CD4-positive, alpha-beta memory T cell (primary cell): ENCODE measurements at regions not wholly inside any gene's neighbourhood (a gene's known extent, or its start where the extent isn't known, plus 50 kb on each side); places are given as distances from the start of the nearest gene placed in this dataset.
A peak's percentile ranks its signal among the peaks of the same experiment; 100 is the strongest.

Source experiments
- CTCF ChIA-PET: fragments of 350-600 bp; sonication (Branson Sonifier 250); formaldehyde crosslinking; loops from one replicate; lab custom pipeline; 2021; ENCODE audit warnings: inconsistent platforms; ENCODE audit not compliant: partially characterized antibody; lab: Charles Lee
- POLR2A ChIA-PET: fragments of 350-600 bp; sonication (Branson Sonifier 250); formaldehyde crosslinking; loops from one replicate; lab custom pipeline; 2021; ENCODE audit not compliant: partially characterized antibody; lab: Charles Lee
- DNase-seq, 5 donors: peaks; one replicate each; pipeline versions ENCODE4 v3.0.0 to v3.0.0-alpha.2; 2020 to 2022; ENCODE audit warnings: mixed read lengths in 1 of 5
- H3K27ac ChIP-seq: one replicate; pipeline ENCODE4 v1.7.0; 2013; ENCODE audit warnings: low read depth, low read length
- H3K27me3 ChIP-seq: 2 replicates; pipeline ENCODE4 v1.7.0; 2013; ENCODE audit warnings: mild to moderate bottlenecking, low read length, moderate library complexity; ENCODE audit not compliant: insufficient read depth
- H3K36me3 ChIP-seq: 2 replicates; pipeline ENCODE4 v1.7.0; 2013; ENCODE audit warnings: mild to moderate bottlenecking, low read length, moderate library complexity; ENCODE audit not compliant: insufficient read depth
- H3K4me1 ChIP-seq: 2 replicates; pipeline ENCODE4 v1.7.0; 2013; ENCODE audit warnings: mild to moderate bottlenecking, low read length, moderate library complexity; ENCODE audit not compliant: insufficient read depth
- H3K4me3 ChIP-seq, 2 donors: one replicate each; pipeline ENCODE4 v1.7.0; 2013; ENCODE audit warnings: low read length in 2 of 2, mild to moderate bottlenecking in 1 of 2
- H3K9me3 ChIP-seq, 2 donors: one replicate each; pipeline ENCODE4 v1.7.0; 2013; ENCODE audit warnings: low read length in 2 of 2, control low read depth in 1 of 2; ENCODE audit not compliant: control insufficient read depth in 1 of 2
- H3K27ac Mint-ChIP-seq, 7 donors: one replicate each; pipeline ENCODE4 v1.8.0; 2020 to 2021; ENCODE audit warnings: mixed read lengths in 7 of 7, mild to moderate bottlenecking in 6 of 7, inconsistent platforms in 3 of 7, moderate library complexity in 3 of 7
- H3K27me3 Mint-ChIP-seq, 2 donors: one replicate each; pipeline ENCODE4 v1.8.0; 2020 to 2021; ENCODE audit warnings: mixed read lengths in 2 of 2
- H3K36me3 Mint-ChIP-seq, 2 donors: one replicate each; pipeline ENCODE4 v1.8.0; 2020 to 2021; ENCODE audit warnings: mixed read lengths in 2 of 2, inconsistent platforms in 1 of 2, mild to moderate bottlenecking in 1 of 2
- H3K4me1 Mint-ChIP-seq, 4 donors: one replicate each; pipeline ENCODE4 v1.8.0; 2020 to 2021; ENCODE audit warnings: mixed read lengths in 4 of 4, mild to moderate bottlenecking in 1 of 4
- H3K4me3 Mint-ChIP-seq, 8 donors: one replicate each; pipeline ENCODE4 v1.8.0; 2020 to 2021; ENCODE audit warnings: mixed read lengths in 8 of 8, mild to moderate bottlenecking in 7 of 8, moderate library complexity in 6 of 8, inconsistent platforms in 3 of 8
- H3K9me3 Mint-ChIP-seq, 8 donors: one replicate each; pipeline ENCODE4 v1.8.0; 2020 to 2021; ENCODE audit warnings: mixed read lengths in 8 of 8, mild to moderate bottlenecking in 5 of 8, inconsistent platforms in 3 of 8, moderate library complexity in 1 of 8
- intact Hi-C: fragments of 100-400 bp; cut with micrococcal nuclease; formaldehyde crosslinking; loops from one replicate; pipeline ENCODE4 v1.15.1; 2023

- intact Hi-C loops = no loop called here
- H3K27me3 Mint-ChIP-seq = peaks cover 4 to 5% of the 10 kb centered on the region in 2 donors
- H3K4me1 ChIP-seq = no peaks in the 10 kb centered on the region
- no peak overlapping the region for H3K27ac Mint-ChIP-seq
- H3K36me3 Mint-ChIP-seq = no peaks in the 10 kb centered on the region
- ChIA-PET CTCF (interaction anchor here (0.9 kb wide), 1 partner anchor 49 kb away, joined by 3 read pairs; no protein-coding TSS in a partner anchor), POLR2A (interaction anchor here (0.6 kb wide), 1 partner anchor 989 kb away, joined by 3 read pairs; no protein-coding TSS in a partner anchor)
- DNase-seq = no peak
- no peak overlapping the region for H3K27ac ChIP-seq
- H3K36me3 ChIP-seq = no peaks in the 10 kb centered on the region
- H3K4me1 Mint-ChIP-seq = peaks cover 0 to 2% (median 0%) of the 10 kb centered on the region in 4 donors
- no peaks in the 10 kb centered on the region for H3K9me3 ChIP-seq
- H3K27me3 ChIP-seq = peaks cover 3% of the 10 kb centered on the region
- no peaks in the 10 kb centered on the region for H3K9me3 Mint-ChIP-seq
- H3K4me3 Mint-ChIP-seq = no peak overlapping the region
- H3K4me3 ChIP-seq = no peak overlapping the region
These were observed 775.6 kb downstream of the GATA3 start for GRCh38 chr10:8830048-8830447.

DNA sequence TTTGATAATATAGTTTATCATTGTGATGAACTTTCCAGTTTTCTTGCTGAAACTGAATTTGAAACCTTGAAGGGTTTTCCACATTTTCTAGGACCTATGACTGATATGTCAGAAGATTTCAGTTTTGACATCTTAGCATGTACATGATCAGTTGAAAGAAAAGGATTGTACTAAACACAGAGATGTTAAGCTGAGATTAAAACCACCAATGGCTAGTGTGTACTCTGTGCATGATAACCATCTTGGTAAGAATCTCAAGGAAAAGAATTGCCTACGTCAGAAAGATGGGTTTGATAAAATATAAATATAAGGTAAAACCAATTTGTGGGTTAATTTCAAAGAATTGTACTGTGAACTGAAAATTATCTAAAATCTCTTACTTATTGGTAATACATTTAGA lies 776.4 kb downstream of the GATA3 start:
- Mint-ChIP-seq H3K27ac (no peak overlapping the region), H3K36me3 (no peaks in the 10 kb centered on the region), H3K4me1 (peaks cover 0 to 2% (median 0%) of the 10 kb centered on the region in 4 donors), H3K4me3 (no peak overlapping the region), H3K27me3 (peaks cover 0 to 4% of the 10 kb centered on the region in 2 donors), H3K9me3 (no peaks in the 10 kb centered on the region)
- Histone ChIP-seq H3K9me3 (no peaks in the 10 kb centered on the region), H3K4me3 (no peak overlapping the region), H3K4me1 (no peaks in the 10 kb centered on the region), H3K27ac (no peak overlapping the region), H3K36me3 (no peaks in the 10 kb centered on the region), H3K27me3 (peaks cover 3% of the 10 kb centered on the region)
- POLR2A ChIA-PET = no interaction called here
- peak in 1 of 5 donors; percentile 17 for DNase-seq
- CTCF ChIA-PET = no interaction called here
- intact Hi-C loops = no loop called here

DNA sequence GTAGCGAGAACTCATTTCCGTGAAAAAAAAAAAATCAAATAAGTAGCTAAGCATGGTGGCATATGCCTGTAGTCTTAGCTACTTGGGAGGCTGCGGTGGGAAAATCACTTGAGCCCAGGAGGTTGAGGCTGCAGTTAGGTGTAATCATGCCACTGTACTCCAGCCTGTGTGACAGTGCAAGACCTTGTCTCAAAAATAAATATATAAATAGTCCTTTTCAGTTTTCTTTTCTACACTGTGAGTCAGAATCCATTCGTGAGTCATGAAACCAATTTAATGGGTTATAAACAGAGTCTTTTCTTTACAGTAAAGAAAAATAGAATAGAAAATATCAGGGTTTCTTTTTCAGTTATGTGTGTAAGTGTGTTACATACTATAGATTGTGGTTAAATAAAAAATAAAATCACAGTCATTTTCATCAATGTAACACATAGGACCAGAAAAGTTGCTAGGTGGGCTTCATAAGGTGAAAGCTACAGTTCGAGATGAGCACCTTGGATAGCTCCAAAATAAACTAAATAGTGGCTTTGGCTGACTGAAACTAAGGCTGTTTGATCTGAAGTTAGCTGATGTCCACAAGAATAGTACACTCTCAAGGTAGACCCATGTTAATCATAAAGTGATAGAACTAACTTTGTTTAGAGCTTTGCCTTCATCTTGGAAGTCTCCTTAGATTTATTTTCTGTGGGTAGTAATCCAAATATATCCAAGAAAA lies 781.1 kb downstream of the GATA3 start:
- intact Hi-C loops = no loop called here
- H3K4me1 Mint-ChIP-seq = peaks cover 0 to 2% (median 0%) of the 10 kb centered on the region in 4 donors
- Histone ChIP-seq H3K27me3 (peaks cover 3% of the 10 kb centered on the region), H3K27ac (no peak overlapping the region), H3K9me3 (no peaks in the 10 kb centered on the region), H3K4me3 (no peak overlapping the region), H3K36me3 (no peaks in the 10 kb centered on the region), H3K4me1 (no peaks in the 10 kb centered on the region)
- ChIA-PET CTCF (no interaction called here), POLR2A (interaction anchor here (0.8 kb wide), 1 partner anchor 11 kb away, joined by 4 read pairs; no protein-coding TSS in a partner anchor)
- no peak for DNase-seq
- H3K27ac Mint-ChIP-seq = no peak overlapping the region
- peaks cover 0 to 4% of the 10 kb centered on the region in 2 donors for H3K36me3 Mint-ChIP-seq
- H3K4me3 Mint-ChIP-seq = no peak overlapping the region
- peaks cover 0 to 6% (median 0%) of the 10 kb centered on the region in 8 donors for H3K9me3 Mint-ChIP-seq
- H3K27me3 Mint-ChIP-seq = peaks cover 3 to 7% of the 10 kb centered on the region in 2 donors

DNA sequence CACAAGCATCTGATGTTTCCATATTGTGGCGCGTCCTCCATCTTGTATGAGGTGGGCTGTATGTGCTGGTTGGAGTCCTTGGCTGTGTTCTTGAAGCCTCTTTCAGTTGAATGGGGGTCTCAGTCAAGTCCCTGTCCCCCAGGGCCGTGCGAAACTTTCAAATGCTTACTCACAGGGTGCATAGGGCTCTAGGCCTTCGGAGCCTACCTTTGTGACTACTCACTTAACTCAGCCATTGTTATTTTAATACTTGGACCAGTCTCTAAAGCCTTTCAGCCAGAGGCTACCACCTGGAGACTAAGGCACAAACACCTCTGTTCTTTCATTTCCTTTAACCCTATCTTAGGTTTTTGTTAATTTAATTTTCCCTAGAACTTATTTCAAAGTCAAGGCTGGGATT lies 785.9 kb downstream of the GATA3 start:
- CTCF ChIA-PET = no interaction called here
- DNase-seq = no peak

GRCh38 chr10:8844141-8844540 lies 789.7 kb downstream of the GATA3 start:
- Mint-ChIP-seq H3K27me3 (peaks cover 6 to 7% of the 10 kb centered on the region in 2 donors), H3K4me3 (no peak overlapping the region), H3K9me3 (peaks cover 0 to 17% (median 14%) of the 10 kb centered on the region in 8 donors), H3K4me1 (no peaks in the 10 kb centered on the region), H3K27ac (no peak overlapping the region), H3K36me3 (peaks cover 3 to 7% of the 10 kb centered on the region in 2 donors)
- POLR2A ChIA-PET = no interaction called here
- no peak overlapping the region for H3K4me3 ChIP-seq
- no peaks in the 10 kb centered on the region for H3K27me3 ChIP-seq
- intact Hi-C loops = no loop called here
- H3K4me1 ChIP-seq = no peaks in the 10 kb centered on the region
- CTCF ChIA-PET = no interaction called here
- H3K36me3 ChIP-seq = no peaks in the 10 kb centered on the region
- no peaks in the 10 kb centered on the region for H3K9me3 ChIP-seq
- DNase-seq = no peak
- H3K27ac ChIP-seq = no peak overlapping the region

More for the DNA sequence above, 785.9 kb downstream of the GATA3 start:
- intact Hi-C loops = no loop called here
- POLR2A ChIA-PET = no interaction called here
- H3K27me3 ChIP-seq = no peaks in the 10 kb centered on the region
- peaks cover 0 to 17% (median 16%) of the 10 kb centered on the region in 8 donors for H3K9me3 Mint-ChIP-seq
- H3K27ac ChIP-seq = no peak overlapping the region
- no peaks in the 10 kb centered on the region for H3K4me1 Mint-ChIP-seq
- no peak overlapping the region for H3K4me3 ChIP-seq
- no peak overlapping the region for H3K4me3 Mint-ChIP-seq
- peaks cover 3 to 9% of the 10 kb centered on the region in 2 donors for H3K36me3 Mint-ChIP-seq
- no peaks in the 10 kb centered on the region for H3K36me3 ChIP-seq
- H3K4me1 ChIP-seq = no peaks in the 10 kb centered on the region
- no peak overlapping the region for H3K27ac Mint-ChIP-seq
- H3K9me3 ChIP-seq = no peaks in the 10 kb centered on the region
- H3K27me3 Mint-ChIP-seq = peaks cover 3% of the 10 kb centered on the region in 2 donors

DNA sequence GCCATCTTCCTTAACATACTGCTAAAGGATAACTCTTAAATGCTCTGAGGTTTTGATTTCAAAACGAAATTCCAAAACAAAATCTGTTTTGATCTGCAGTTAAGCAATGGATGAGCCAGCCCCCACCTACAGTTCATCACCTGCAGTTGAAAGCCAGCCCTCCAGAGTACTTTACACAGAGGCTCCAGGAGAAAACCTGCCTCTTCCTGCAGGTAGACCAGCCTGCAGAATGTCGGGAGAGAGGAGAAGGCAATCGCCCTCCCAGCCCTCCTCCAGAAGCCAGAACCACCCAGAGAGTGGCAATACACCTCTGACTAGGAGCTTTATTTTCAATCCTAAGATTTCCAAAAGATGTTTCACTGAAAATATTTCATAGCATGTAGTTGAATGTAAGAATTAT lies 798.1 kb downstream of the GATA3 start:
- no peak overlapping the region for H3K4me3 ChIP-seq
- no peak overlapping the region for H3K27ac ChIP-seq
- peaks cover 0 to under 1% (median 0%) of the 10 kb centered on the region in 4 donors for H3K4me1 Mint-ChIP-seq
- H3K4me1 ChIP-seq = no peaks in the 10 kb centered on the region
- no peaks in the 10 kb centered on the region for H3K9me3 ChIP-seq
- no peaks in the 10 kb centered on the region for H3K9me3 Mint-ChIP-seq
- H3K27me3 ChIP-seq = no peaks in the 10 kb centered on the region
- no peaks in the 10 kb centered on the region for H3K36me3 ChIP-seq
- H3K27ac Mint-ChIP-seq = no peak overlapping the region
- no peaks in the 10 kb centered on the region for H3K36me3 Mint-ChIP-seq
- POLR2A ChIA-PET = no interaction called here
- DNase-seq = no peak
- intact Hi-C loops = no loop called here
- no peak overlapping the region for H3K4me3 Mint-ChIP-seq
- CTCF ChIA-PET = no interaction called here
- peaks cover 0 to 9% of the 10 kb centered on the region in 2 donors for H3K27me3 Mint-ChIP-seq

- intact Hi-C loops = no loop called here
- DNase-seq = no peak
- no peaks in the 10 kb centered on the region for H3K36me3 Mint-ChIP-seq
- ChIA-PET CTCF (no interaction called here), POLR2A (no interaction called here)
- peaks cover 0 to 5% (median under 1%) of the 10 kb centered on the region in 4 donors for H3K4me1 Mint-ChIP-seq
- no peak overlapping the region for H3K4me3 Mint-ChIP-seq
- no peak overlapping the region for H3K27ac Mint-ChIP-seq
- no peak overlapping the region for H3K27ac ChIP-seq
- H3K27me3 ChIP-seq = no peaks in the 10 kb centered on the region
- H3K9me3 Mint-ChIP-seq = no peaks in the 10 kb centered on the region
- no peaks in the 10 kb centered on the region for H3K9me3 ChIP-seq
- no peaks in the 10 kb centered on the region for H3K36me3 ChIP-seq
- H3K27me3 Mint-ChIP-seq = peaks cover 0 to 9% of the 10 kb centered on the region in 2 donors
- no peak overlapping the region for H3K4me3 ChIP-seq
- no peaks in the 10 kb centered on the region for H3K4me1 ChIP-seq
These were observed 798.6 kb downstream of the GATA3 start for GRCh38 chr10:8853048-8853447.
